ENCODE measurements at regions not wholly inside any gene's neighbourhood (a gene's known extent, or its start where the extent isn't known, plus 50 kb on each side); places are given as distances from the start of the nearest gene placed in this dataset.

GRCh38 chr3:27659279-27660021 is 62.7 kb downstream of the EOMES start (continued):
- TF ChIP-seq, protein P1, sequence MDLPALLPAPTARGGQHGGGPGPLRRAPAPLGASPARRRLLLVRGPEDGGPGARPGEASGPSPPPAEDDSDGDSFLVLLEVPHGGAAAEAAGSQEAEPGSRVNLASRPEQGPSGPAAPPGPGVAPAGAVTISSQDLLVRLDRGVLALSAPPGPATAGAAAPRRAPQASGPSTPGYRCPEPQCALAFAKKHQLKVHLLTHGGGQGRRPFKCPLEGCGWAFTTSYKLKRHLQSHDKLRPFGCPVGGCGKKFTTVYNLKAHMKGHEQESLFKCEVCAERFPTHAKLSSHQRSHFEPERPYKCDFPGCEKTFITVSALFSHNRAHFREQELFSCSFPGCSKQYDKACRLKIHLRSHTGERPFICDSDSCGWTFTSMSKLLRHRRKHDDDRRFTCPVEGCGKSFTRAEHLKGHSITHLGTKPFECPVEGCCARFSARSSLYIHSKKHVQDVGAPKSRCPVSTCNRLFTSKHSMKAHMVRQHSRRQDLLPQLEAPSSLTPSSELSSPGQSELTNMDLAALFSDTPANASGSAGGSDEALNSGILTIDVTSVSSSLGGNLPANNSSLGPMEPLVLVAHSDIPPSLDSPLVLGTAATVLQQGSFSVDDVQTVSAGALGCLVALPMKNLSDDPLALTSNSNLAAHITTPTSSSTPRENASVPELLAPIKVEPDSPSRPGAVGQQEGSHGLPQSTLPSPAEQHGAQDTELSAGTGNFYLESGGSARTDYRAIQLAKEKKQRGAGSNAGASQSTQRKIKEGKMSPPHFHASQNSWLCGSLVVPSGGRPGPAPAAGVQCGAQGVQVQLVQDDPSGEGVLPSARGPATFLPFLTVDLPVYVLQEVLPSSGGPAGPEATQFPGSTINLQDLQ (CRISPR knock-in tag; IDR thresholded peaks at IDR 0.05) = no peak
- TF ChIP-seq KDM2A (CRISPR knock-in tag; IDR thresholded peaks at IDR 0.05; ENCODE audit: borderline replicate concordance, low read depth) (peak; percentile 23; the same call in 1 of the 2 replicates), ZSCAN25 (CRISPR knock-in tag; IDR thresholded peaks at IDR 0.05) (no peak), MIXL1 (CRISPR knock-in tag; IDR thresholded peaks at IDR 0.05) (peak; percentile 21; the same call in 1 of the 2 replicates), ZNF552 (CRISPR knock-in tag; IDR thresholded peaks at IDR 0.05; ENCODE audit: borderline replicate concordance) (no peak), SAFB2 (CRISPR knock-in tag; IDR thresholded peaks at IDR 0.05; ENCODE audit: borderline replicate concordance, low read depth) (no peak), KDM5B (CRISPR knock-in tag; IDR thresholded peaks at IDR 0.05; ENCODE audit: borderline replicate concordance) (no peak), RBM39 (IDR thresholded peaks at IDR 0.05; ENCODE audit: low read depth, low read length, poor library complexity, severe bottlenecking) (no peak), SP5 (CRISPR knock-in tag; IDR thresholded peaks at IDR 0.05; ENCODE audit: borderline replicate concordance, low read depth) (no peak), FOSL2 (CRISPR knock-in tag; IDR thresholded peaks at IDR 0.05) (peak; percentile 32; the same call in 1 of the 2 replicates), MIER3 (CRISPR knock-in tag; IDR thresholded peaks at IDR 0.05; ENCODE audit: borderline replicate concordance) (0 out of 2 replicates have a peak, but pooled peaks have one; percentile 20), ZNF564 (CRISPR knock-in tag; IDR thresholded peaks at IDR 0.05) (no peak), XBP1 (CRISPR knock-in tag; IDR thresholded peaks at IDR 0.05) (no peak), TBL1XR1 (IDR thresholded peaks at IDR 0.05; ENCODE audit: borderline replicate concordance, low read length, partially characterized antibody) (no peak), ELF1 (CRISPR knock-in tag; IDR thresholded peaks at IDR 0.05) (peak; percentile 80), MTA3 (CRISPR knock-in tag; IDR thresholded peaks at IDR 0.05) (no peak), MED1 (CRISPR knock-in tag; IDR thresholded peaks at IDR 0.05) (peak; percentile 12; the same call in 1 of the 2 replicates), ZBTB21 (CRISPR knock-in tag; IDR thresholded peaks at IDR 0.05) (no peak), CBX5 (CRISPR knock-in tag; IDR thresholded peaks at IDR 0.05; ENCODE audit: borderline replicate concordance) (0 out of 2 replicates have a peak, but pooled peaks have one; percentile 41), SIX4 (CRISPR knock-in tag; IDR thresholded peaks at IDR 0.05) (no peak), ZFYVE20 (CRISPR knock-in tag; IDR thresholded peaks at IDR 0.05; ENCODE audit: borderline replicate concordance, low read depth) (no peak), TEAD3 (CRISPR knock-in tag; optimal IDR thresholded peaks at IDR 0.05; ENCODE audit: borderline replicate concordance) (peak; percentile 35), ZNF543 (CRISPR knock-in tag; IDR thresholded peaks at IDR 0.05) (no peak)
- TF ChIP-seq, protein P2, sequence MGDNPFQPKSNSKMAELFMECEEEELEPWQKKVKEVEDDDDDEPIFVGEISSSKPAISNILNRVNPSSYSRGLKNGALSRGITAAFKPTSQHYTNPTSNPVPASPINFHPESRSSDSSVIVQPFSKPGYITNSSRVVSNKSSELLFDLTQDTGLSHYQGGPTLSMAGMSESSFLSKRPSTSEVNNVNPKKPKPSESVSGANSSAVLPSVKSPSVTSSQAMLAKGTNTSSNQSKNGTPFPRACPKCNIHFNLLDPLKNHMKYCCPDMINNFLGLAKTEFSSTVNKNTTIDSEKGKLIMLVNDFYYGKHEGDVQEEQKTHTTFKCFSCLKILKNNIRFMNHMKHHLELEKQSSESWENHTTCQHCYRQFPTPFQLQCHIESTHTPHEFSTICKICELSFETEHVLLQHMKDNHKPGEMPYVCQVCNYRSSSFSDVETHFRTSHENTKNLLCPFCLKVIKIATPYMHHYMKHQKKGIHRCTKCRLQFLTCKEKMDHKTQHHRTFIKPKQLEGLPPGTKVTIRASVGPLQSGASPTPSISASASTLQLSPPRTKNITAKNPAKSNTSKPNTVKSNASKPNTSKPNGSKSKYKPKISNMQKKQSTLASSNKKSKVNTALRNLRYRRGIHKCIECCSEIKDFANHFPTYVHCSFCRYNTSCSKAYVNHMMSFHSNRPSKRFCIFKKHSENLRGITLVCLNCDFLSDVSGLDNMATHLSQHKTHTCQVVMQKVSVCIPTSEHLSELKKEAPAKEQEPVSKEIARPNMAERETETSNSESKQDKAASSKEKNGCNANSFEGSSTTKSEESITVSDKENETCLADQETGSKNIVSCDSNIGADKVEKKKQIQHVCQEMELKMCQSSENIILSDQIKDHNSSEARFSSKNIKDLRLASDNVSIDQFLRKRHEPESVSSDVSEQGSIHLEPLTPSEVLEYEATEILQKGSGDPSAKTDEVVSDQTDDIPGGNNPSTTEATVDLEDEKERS (CRISPR knock-in tag; IDR thresholded peaks at IDR 0.05) = no peak
